HG03457 (cell line): ENCODE measurements at regions not wholly inside any gene's neighbourhood (a gene's known extent, or its start where the extent isn't known, plus 50 kb on each side); places are given as distances from the start of the nearest gene placed in this dataset.
"Not testable (repeated sequence)": the region's sequence is repeated elsewhere in the genome, so short reads cannot be mapped to it uniquely, and the experiment has no call there.

Source experiments
- ATAC-seq: cut with Tn5 transposase; IDR thresholded peaks from one replicate; pipeline ENCODE4 v1.9.1; 2021; ENCODE audit warnings: moderate number of reproducible peaks; ENCODE audit not compliant: unreplicated experiment

GRCh38 chr5:58308384-58308783 lies 151.5 kb downstream of the PLK2 start:
- ATAC-seq: not testable (repeated sequence)

GRCh38 chr5:58300346-58300895 lies 159.5 kb downstream of the PLK2 start:
- ATAC-seq: no peak

GRCh38 chr5:58299256-58299655 lies 160.6 kb downstream of the PLK2 start:
- ATAC-seq: no peak

GRCh38 chr5:58294598-58295305 lies 165.1 kb downstream of the PLK2 start:
- ATAC-seq: peak; percentile 77

GRCh38 chr5:58288275-58288674 lies 171.6 kb downstream of the PLK2 start:
- not testable (repeated sequence) for ATAC-seq

- no peak for ATAC-seq
Observed at GRCh38 chr5:58286741-58287140, 173.1 kb downstream of the PLK2 start.

- ATAC-seq: no peak
Observed at GRCh38 chr5:58285900-58286299, 174.0 kb downstream of the PLK2 start.

- no peak for ATAC-seq
Observed at GRCh38 chr5:58284886-58285285, 175.0 kb downstream of the PLK2 start.

- no peak for ATAC-seq
Observed at GRCh38 chr5:58281189-58281588, 178.7 kb downstream of the PLK2 start.

GRCh38 chr5:58279259-58279658 lies 180.6 kb downstream of the PLK2 start:
- no peak for ATAC-seq

- ATAC-seq: no peak
Observed at GRCh38 chr5:58276431-58276830, 183.5 kb downstream of the PLK2 start.

GRCh38 chr5:58275516-58275915 lies 184.4 kb downstream of the PLK2 start:
- ATAC-seq: no peak

GRCh38 chr5:58274191-58274590 lies 185.7 kb downstream of the PLK2 start:
- ATAC-seq: no peak

GRCh38 chr5:58273711-58274110 lies 186.2 kb downstream of the PLK2 start:
- no peak for ATAC-seq

- no peak for ATAC-seq
Observed at GRCh38 chr5:58268268-58268667, 191.6 kb downstream of the PLK2 start.

GRCh38 chr5:58266402-58266801 lies 193.5 kb downstream of the PLK2 start:
- no peak for ATAC-seq

- no peak for ATAC-seq
Observed at GRCh38 chr5:58265246-58265930, 194.5 kb downstream of the PLK2 start.

- ATAC-seq: no peak
Observed at GRCh38 chr5:58264276-58264675, 195.6 kb downstream of the PLK2 start.

GRCh38 chr5:58263296-58263695 lies 196.6 kb downstream of the PLK2 start:
- no peak for ATAC-seq

- no peak for ATAC-seq
Observed at GRCh38 chr5:58262226-58262625, 197.7 kb downstream of the PLK2 start.

- ATAC-seq: no peak
Observed at GRCh38 chr5:58261605-58262004, 198.3 kb downstream of the PLK2 start.

GRCh38 chr5:58260243-58260642 lies 199.6 kb downstream of the PLK2 start:
- ATAC-seq: no peak
